ENCODE measurements at regions not wholly inside any gene's neighbourhood (a gene's known extent, or its start where the extent isn't known, plus 50 kb on each side); places are given as distances from the start of the nearest gene placed in this dataset.

GRCh38 chr20:51096582-51097267 lies 73.8 kb upstream of the KCNG1 start:
- no peak overlapping the region for H3K27ac ChIP-seq (replicated peaks in 1 of 4)
- no peak overlapping the region for H3K4me3 ChIP-seq
- no peak for TF ChIP-seq POLR2AphosphoS5 (IDR thresholded peaks at IDR 0.05)
- TF ChIP-seq CTCF (IDR thresholded peaks at IDR 0.05) = no peak
- TF ChIP-seq POLR2A (IDR thresholded peaks at IDR 0.05; ENCODE audit: low read depth) = no peak
- TF ChIP-seq EP300 (IDR thresholded peaks at IDR 0.05) = no peak
- 85% methylated on average over 13 of the region's 13 CpGs for WGBS
- H3K9me3 ChIP-seq = no peaks in the 10 kb centered on the region
- intact Hi-C loops (cut with DNase I) = no loop called here
- DNase-seq (ENCODE audit: extremely low spot score) = no peak
- H3K27me3 ChIP-seq = peaks cover 0 to 27% (median 0%) of the 10 kb centered on the region in 4 donors
- H3K36me3 ChIP-seq = no peaks in the 10 kb centered on the region
- H3K4me1 ChIP-seq = peaks cover 0 to 9% (median 6%) of the 10 kb centered on the region in 4 donors

- no peak for TF ChIP-seq EP300 (IDR thresholded peaks at IDR 0.05)
- no peak for TF ChIP-seq POLR2AphosphoS5 (IDR thresholded peaks at IDR 0.05)
- TF ChIP-seq POLR2A (IDR thresholded peaks at IDR 0.05; ENCODE audit: low read depth) = no peak
- TF ChIP-seq CTCF (IDR thresholded peaks at IDR 0.05) = no peak
- Histone ChIP-seq H3K4me3 (no peak overlapping the region), H3K4me1 (peaks cover 0 to 9% (median 6%) of the 10 kb centered on the region in 4 donors), H3K36me3 (no peaks in the 10 kb centered on the region), H3K27me3 (peaks cover 0 to 31% (median 0%) of the 10 kb centered on the region in 4 donors), H3K9me3 (no peaks in the 10 kb centered on the region), H3K27ac (replicated peaks in 1 of 4) (no peak overlapping the region)
- intact Hi-C loops (cut with DNase I) = no loop called here
- no peak for DNase-seq (ENCODE audit: extremely low spot score)
- WGBS = 73% methylated on average over 7 of the region's 7 CpGs
Measured at GRCh38 chr20:51095633-51096521, 73.0 kb upstream of the KCNG1 start.

- TF ChIP-seq POLR2AphosphoS5 (IDR thresholded peaks at IDR 0.05) (no peak), CTCF (IDR thresholded peaks at IDR 0.05) (no peak), POLR2A (IDR thresholded peaks at IDR 0.05; ENCODE audit: low read depth) (no peak), EP300 (IDR thresholded peaks at IDR 0.05) (no peak)
- H3K4me3 ChIP-seq = no peak overlapping the region
Measured at GRCh38 chr20:51094221-51094620, 71.3 kb upstream of the KCNG1 start.

GRCh38 chr20:51093240-51093763 lies 70.4 kb upstream of the KCNG1 start:
- Histone ChIP-seq H3K27ac (replicated peaks in 1 of 4) (no peak overlapping the region), H3K9me3 (no peaks in the 10 kb centered on the region), H3K4me3 (no peak overlapping the region), H3K4me1 (peaks cover 0 to 9% (median 6%) of the 10 kb centered on the region in 4 donors), H3K36me3 (no peaks in the 10 kb centered on the region), H3K27me3 (peaks cover 0 to 53% (median 3%) of the 10 kb centered on the region in 4 donors)
- no peak for DNase-seq (ENCODE audit: extremely low spot score)
- TF ChIP-seq POLR2A (IDR thresholded peaks at IDR 0.05; ENCODE audit: low read depth) (no peak), CTCF (IDR thresholded peaks at IDR 0.05) (no peak)
- WGBS = 67% methylated on average over 7 of the region's 7 CpGs
- intact Hi-C loops (cut with DNase I) = no loop called here

More at GRCh38 chr20:51094221-51094620, 71.3 kb upstream of the KCNG1 start:
- DNase-seq (ENCODE audit: extremely low spot score) = no peak
- intact Hi-C loops (cut with DNase I) = no loop called here
- H3K36me3 ChIP-seq = no peaks in the 10 kb centered on the region
- H3K27me3 ChIP-seq = peaks cover 0 to 43% (median 3%) of the 10 kb centered on the region in 4 donors
- no peak overlapping the region for H3K27ac ChIP-seq (replicated peaks in 1 of 4)
- H3K9me3 ChIP-seq = no peaks in the 10 kb centered on the region
- H3K4me1 ChIP-seq = peaks cover 0 to 9% (median 6%) of the 10 kb centered on the region in 4 donors
- 30% methylated on average over 4 of the region's 4 CpGs for WGBS

All from esophagus muscularis mucosa (tissue), 4 donors.